GM12878 (cell line): ENCODE measurements at regions not wholly inside any gene's neighbourhood (a gene's known extent, or its start where the extent isn't known, plus 50 kb on each side); places are given as distances from the start of the nearest gene placed in this dataset.

Experiments used
- ATAC-seq: fragments of 200-7000 bp; cut with Tn5 transposase; 3 replicates; pipeline ENCODE4 v1.9.1; 2020; ENCODE audit warnings: mild to moderate bottlenecking, moderate library complexity
- BruUV-seq: library from RNA; stranded (reverse); fragments of 400-500 nt; replicated peaks from 2 replicates; lab custom pipeline; 2021; lab: Mats Ljungman, UMichigan
- CTCF ChIA-PET: fragments of 300-600 bp; sonication (Branson Sonifier 250); formaldehyde crosslinking; extraction: SDS; loops from one replicate; lab custom pipeline; 2021; ENCODE audit warnings: inconsistent platforms; lab: Yijun Ruan, JAX
- POLR2A ChIA-PET: fragments of 350-600 bp; formaldehyde crosslinking; extraction: SDS; loops from one replicate; lab custom pipeline; 2021; ENCODE audit warnings: inconsistent platforms; lab: Charles Lee
- RAD21 ChIA-PET: fragments of 300-600 bp; sonication (Branson Sonifier 250); formaldehyde crosslinking; loops from one replicate; lab custom pipeline; 2023; ENCODE audit warnings: antibody characterized with exemption; ENCODE audit not compliant: unreplicated experiment; lab: Charles Lee
- SMC1A ChIA-PET: fragments of 300-600 bp; sonication (Branson Sonifier 250); formaldehyde crosslinking; loops from one replicate; lab custom pipeline; 2023; ENCODE audit not compliant: unreplicated experiment, uncharacterized antibody; lab: Charles Lee
- DNase-seq: peaks from one replicate; pipeline ENCODE4 v3.0.0-alpha.2; 2011; ENCODE audit warnings: low read depth, low spot score
- FAIRE-seq: peaks from 3 replicates; lab custom pipeline; 2011; peaks lifted over from hg19 to GRCh38; lab: Jason Lieb, UNC
- H2AFZ ChIP-seq: 2 replicates; pipeline ENCODE4 v1.6.0; 2011; ENCODE audit warnings: low read depth, low read length, control low read depth; ENCODE audit not compliant: control insufficient read depth
- H3K27ac ChIP-seq: 2 replicates; pipeline ENCODE4 v1.5.1; 2011; ENCODE audit warnings: control low read depth; ENCODE audit not compliant: control insufficient read depth, insufficient read depth
- H3K27me3 ChIP-seq, 2 experiments: replicated peaks in 1 of 2; 2 replicates each; pipeline versions ENCODE4 v1.6.0 to v1.6.1; 2011; ENCODE audit warnings: low read length in 1 of 2; ENCODE audit not compliant: control insufficient read depth in 2 of 2, insufficient read depth in 2 of 2
- H3K36me3 ChIP-seq, 2 experiments: 2 replicates each; pipeline ENCODE4 v1.5.1; 2011; ENCODE audit warnings: low read length in 1 of 2; ENCODE audit not compliant: control insufficient read depth in 2 of 2, insufficient read depth in 2 of 2
- H3K4me1 ChIP-seq: 2 replicates; pipeline ENCODE4 v1.6.1; 2011; ENCODE audit warnings: mild to moderate bottlenecking, low read length, moderate library complexity, mixed read lengths; ENCODE audit not compliant: control insufficient read depth, insufficient read depth
- H3K4me2 ChIP-seq: 2 replicates; pipeline ENCODE4 v1.6.0; 2011; ENCODE audit warnings: control low read depth; ENCODE audit not compliant: control insufficient read depth, insufficient read depth
- H3K4me3 ChIP-seq: fragments of 200-600 bp; sonication (generic); 2 replicates; pipeline ENCODE4 v1.5.1; 2016
- H3K79me2 ChIP-seq: 2 replicates; pipeline ENCODE4 v1.6.0; 2011; ENCODE audit warnings: low read length; ENCODE audit not compliant: control insufficient read depth, insufficient read depth
- H3K9ac ChIP-seq: 2 replicates; pipeline ENCODE4 v1.8.0; 2011; ENCODE audit warnings: low read length, control low read depth, mixed read lengths; ENCODE audit not compliant: control insufficient read depth, insufficient read depth
- H3K9me3 ChIP-seq: replicated peaks from 3 replicates; pipeline ENCODE4 v1.5.1; 2011; ENCODE audit warnings: mild to moderate bottlenecking, low read length; ENCODE audit not compliant: control insufficient read depth, insufficient read depth
- H4K20me1 ChIP-seq: 2 replicates; pipeline ENCODE4 v1.6.0; 2011; ENCODE audit not compliant: control insufficient read depth, insufficient read depth
- ATF2 ChIP-seq: IDR thresholded peaks from 2 replicates; pipeline ENCODE4 v1.6.1; 2012; ENCODE audit warnings: low read length, inconsistent platforms
- BCL3 ChIP-seq: IDR thresholded peaks from 2 replicates; pipeline ENCODE4 v1.6.1; 2011; ENCODE audit warnings: borderline replicate concordance, low read depth, mild to moderate bottlenecking, moderate library complexity, low read length; ENCODE audit not compliant: insufficient read depth, poor library complexity, severe bottlenecking
- IKZF1 ChIP-seq: fragments of 450-650 bp; conservative IDR thresholded peaks from 2 replicates; pipeline ENCODE4 v1.6.1; 2017; ENCODE audit warnings: antibody characterized with exemption, mild to moderate bottlenecking
- KDM1A ChIP-seq: fragments of 200-600 bp; sonication (generic); IDR thresholded peaks from 2 replicates; pipeline ENCODE4 v1.6.1; 2016; ENCODE audit warnings: borderline replicate concordance
- SUZ12 ChIP-seq: fragments of 200-600 bp; sonication (generic); IDR thresholded peaks from one replicate; pipeline ENCODE4 v1.6.1; 2018; ENCODE audit warnings: antibody characterized with exemption, mild to moderate bottlenecking; ENCODE audit not compliant: unreplicated experiment
- ZNF384 ChIP-seq: IDR thresholded peaks from 2 replicates; pipeline ENCODE4 v1.6.1; 2012; ENCODE audit warnings: low read depth, mild to moderate bottlenecking, low read length, improper control_type of control experiment, borderline replicate concordance
- WGBS: methylation state at CpG from one replicate; pipeline ENCODE4 v1.1.6; 2016; ENCODE audit warnings: low lambda C conversion rate; ENCODE audit not compliant: insufficient replicate concordance, insufficient coverage; ENCODE audit errors: missing lambda C conversion rate; 5-methylcytosine and 5-hydroxymethylcytosine counted together
- in situ Hi-C: fragments of 300-500 bp; cut with MboI; formaldehyde crosslinking; loops from 9 replicates; pipeline ENCODE4 v1.14.3; 2018; ENCODE audit warnings: mixed read lengths
- intact Hi-C: fragments of 100-400 bp; cut with micrococcal nuclease; formaldehyde crosslinking; loops from one replicate; pipeline ENCODE4 v1.14.2; 2022; ENCODE audit not compliant: unreplicated experiment
- TF ChIP-seq, protein P1 (sequence below): IDR thresholded peaks from 2 replicates; pipeline ENCODE4 v1.6.1; 2012; ENCODE audit warnings: improper control_type of control experiment, low read depth, low read length; ENCODE audit not compliant: insufficient replicate concordance
- TF ChIP-seq, protein P2 (sequence below): fragments of 450-650 bp; IDR thresholded peaks from 2 replicates; pipeline ENCODE4 v1.6.1; 2016; ENCODE audit warnings: mild to moderate bottlenecking, moderate library complexity, borderline replicate concordance

DNA sequence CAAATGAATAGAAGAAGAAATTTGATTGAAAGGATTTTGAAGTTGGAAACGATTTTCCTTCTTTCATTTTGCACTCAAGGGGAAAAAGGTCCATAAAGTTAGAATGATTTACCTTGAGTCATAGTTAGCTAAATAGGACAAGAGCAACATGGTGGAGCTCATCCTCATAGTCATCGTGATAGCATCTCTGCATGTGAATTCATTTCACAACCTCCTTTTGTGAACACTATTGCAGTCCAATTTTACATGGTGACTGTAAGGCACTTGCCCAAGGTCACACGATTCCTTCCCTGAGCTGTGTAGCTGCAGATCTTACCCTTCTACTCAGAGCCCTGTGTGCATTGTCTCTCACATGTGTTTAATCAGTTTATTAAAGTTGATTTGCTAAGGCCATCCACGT lies 359.8 kb upstream of the C2CD4B start (continued):
- TF ChIP-seq KDM1A: no peak
- no peak for TF ChIP-seq IKZF1
- TF ChIP-seq ATF2: no peak
- TF ChIP-seq, all 136 proteins: peak for 0

- Histone ChIP-seq H3K27me3 (peaks cover 0 to 3% of the 10 kb centered on the region in 2 experiments; a peak in 1 of 4 replicates), H3K36me3 (no peaks in the 10 kb centered on the region), H3K4me1 (no peaks in the 10 kb centered on the region), H3K4me3 (no peak overlapping the region), H3K4me2 (no peak overlapping the region), H3K9me3 (no peaks in the 10 kb centered on the region), H3K9ac (no peak overlapping the region), H2AFZ (no peak overlapping the region), H3K79me2 (no peaks in the 10 kb centered on the region), H3K27ac (no peak overlapping the region), H4K20me1 (no peaks in the 10 kb centered on the region)
- intact Hi-C loops (no loop called here), in situ Hi-C loops (no loop called here)
- ATAC-seq: no peak
- no peak for DNase-seq
- CTCF ChIA-PET: no interaction called here
- RAD21 ChIA-PET: no interaction called here
- SMC1A ChIA-PET: no interaction called here
- no TSS peak for BruUV-seq
- POLR2A ChIA-PET: no interaction called here
- 24% methylated on average over 2 of the region's 2 CpGs for WGBS
- FAIRE-seq: no peak
- TF ChIP-seq SUZ12 (no peak), ZNF384 (no peak), BCL3 (no peak)
- TF ChIP-seq, protein P1, sequence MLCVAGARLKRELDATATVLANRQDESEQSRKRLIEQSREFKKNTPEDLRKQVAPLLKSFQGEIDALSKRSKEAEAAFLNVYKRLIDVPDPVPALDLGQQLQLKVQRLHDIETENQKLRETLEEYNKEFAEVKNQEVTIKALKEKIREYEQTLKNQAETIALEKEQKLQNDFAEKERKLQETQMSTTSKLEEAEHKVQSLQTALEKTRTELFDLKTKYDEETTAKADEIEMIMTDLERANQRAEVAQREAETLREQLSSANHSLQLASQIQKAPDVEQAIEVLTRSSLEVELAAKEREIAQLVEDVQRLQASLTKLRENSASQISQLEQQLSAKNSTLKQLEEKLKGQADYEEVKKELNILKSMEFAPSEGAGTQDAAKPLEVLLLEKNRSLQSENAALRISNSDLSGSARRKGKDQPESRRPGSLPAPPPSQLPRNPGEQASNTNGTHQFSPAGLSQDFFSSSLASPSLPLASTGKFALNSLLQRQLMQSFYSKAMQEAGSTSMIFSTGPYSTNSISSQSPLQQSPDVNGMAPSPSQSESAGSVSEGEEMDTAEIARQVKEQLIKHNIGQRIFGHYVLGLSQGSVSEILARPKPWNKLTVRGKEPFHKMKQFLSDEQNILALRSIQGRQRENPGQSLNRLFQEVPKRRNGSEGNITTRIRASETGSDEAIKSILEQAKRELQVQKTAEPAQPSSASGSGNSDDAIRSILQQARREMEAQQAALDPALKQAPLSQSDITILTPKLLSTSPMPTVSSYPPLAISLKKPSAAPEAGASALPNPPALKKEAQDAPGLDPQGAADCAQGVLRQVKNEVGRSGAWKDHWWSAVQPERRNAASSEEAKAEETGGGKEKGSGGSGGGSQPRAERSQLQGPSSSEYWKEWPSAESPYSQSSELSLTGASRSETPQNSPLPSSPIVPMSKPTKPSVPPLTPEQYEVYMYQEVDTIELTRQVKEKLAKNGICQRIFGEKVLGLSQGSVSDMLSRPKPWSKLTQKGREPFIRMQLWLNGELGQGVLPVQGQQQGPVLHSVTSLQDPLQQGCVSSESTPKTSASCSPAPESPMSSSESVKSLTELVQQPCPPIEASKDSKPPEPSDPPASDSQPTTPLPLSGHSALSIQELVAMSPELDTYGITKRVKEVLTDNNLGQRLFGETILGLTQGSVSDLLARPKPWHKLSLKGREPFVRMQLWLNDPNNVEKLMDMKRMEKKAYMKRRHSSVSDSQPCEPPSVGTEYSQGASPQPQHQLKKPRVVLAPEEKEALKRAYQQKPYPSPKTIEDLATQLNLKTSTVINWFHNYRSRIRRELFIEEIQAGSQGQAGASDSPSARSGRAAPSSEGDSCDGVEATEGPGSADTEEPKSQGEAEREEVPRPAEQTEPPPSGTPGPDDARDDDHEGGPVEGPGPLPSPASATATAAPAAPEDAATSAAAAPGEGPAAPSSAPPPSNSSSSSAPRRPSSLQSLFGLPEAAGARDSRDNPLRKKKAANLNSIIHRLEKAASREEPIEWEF: no peak
- TF ChIP-seq, protein P2, sequence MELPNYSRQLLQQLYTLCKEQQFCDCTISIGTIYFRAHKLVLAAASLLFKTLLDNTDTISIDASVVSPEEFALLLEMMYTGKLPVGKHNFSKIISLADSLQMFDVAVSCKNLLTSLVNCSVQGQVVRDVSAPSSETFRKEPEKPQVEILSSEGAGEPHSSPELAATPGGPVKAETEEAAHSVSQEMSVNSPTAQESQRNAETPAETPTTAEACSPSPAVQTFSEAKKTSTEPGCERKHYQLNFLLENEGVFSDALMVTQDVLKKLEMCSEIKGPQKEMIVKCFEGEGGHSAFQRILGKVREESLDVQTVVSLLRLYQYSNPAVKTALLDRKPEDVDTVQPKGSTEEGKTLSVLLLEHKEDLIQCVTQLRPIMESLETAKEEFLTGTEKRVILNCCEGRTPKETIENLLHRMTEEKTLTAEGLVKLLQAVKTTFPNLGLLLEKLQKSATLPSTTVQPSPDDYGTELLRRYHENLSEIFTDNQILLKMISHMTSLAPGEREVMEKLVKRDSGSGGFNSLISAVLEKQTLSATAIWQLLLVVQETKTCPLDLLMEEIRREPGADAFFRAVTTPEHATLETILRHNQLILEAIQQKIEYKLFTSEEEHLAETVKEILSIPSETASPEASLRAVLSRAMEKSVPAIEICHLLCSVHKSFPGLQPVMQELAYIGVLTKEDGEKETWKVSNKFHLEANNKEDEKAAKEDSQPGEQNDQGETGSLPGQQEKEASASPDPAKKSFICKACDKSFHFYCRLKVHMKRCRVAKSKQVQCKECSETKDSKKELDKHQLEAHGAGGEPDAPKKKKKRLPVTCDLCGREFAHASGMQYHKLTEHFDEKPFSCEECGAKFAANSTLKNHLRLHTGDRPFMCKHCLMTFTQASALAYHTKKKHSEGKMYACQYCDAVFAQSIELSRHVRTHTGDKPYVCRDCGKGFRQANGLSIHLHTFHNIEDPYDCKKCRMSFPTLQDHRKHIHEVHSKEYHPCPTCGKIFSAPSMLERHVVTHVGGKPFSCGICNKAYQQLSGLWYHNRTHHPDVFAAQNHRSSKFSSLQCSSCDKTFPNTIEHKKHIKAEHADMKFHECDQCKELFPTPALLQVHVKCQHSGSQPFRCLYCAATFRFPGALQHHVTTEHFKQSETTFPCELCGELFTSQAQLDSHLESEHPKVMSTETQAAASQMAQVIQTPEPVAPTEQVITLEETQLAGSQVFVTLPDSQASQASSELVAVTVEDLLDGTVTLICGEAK: no peak
Measured at GRCh38 chr15:62527387-62527786, 362.3 kb upstream of the C2CD4B start.
